Chondrocyte (in vitro differentiated cells): ENCODE measurements at regions not wholly inside any gene's neighbourhood (a gene's known extent, or its start where the extent isn't known, plus 50 kb on each side); places are given as distances from the start of the nearest gene placed in this dataset.

Experiments
- DNase-seq: peaks from one replicate; pipeline ENCODE4 v3.0.0; 2021; ENCODE audit warnings: mixed read lengths, low spot score
- H3K27ac Mint-ChIP-seq: one replicate; pipeline ENCODE4 v1.8.0; 2021; ENCODE audit warnings: mild to moderate bottlenecking, moderate library complexity, mixed read lengths; ENCODE audit not compliant: unreplicated experiment
- H3K27me3 Mint-ChIP-seq: 2 replicates; pipeline ENCODE4 v1.8.0; 2021; ENCODE audit warnings: low read depth, mixed read lengths
- H3K36me3 Mint-ChIP-seq: 2 replicates; pipeline ENCODE4 v1.8.0; 2021; ENCODE audit warnings: low read depth, mixed read lengths
- H3K4me1 Mint-ChIP-seq: 2 replicates; pipeline ENCODE4 v1.8.0; 2021; ENCODE audit warnings: low read depth, mild to moderate bottlenecking, mixed read lengths
- H3K4me3 Mint-ChIP-seq: one replicate; pipeline ENCODE4 v1.8.0; 2021; ENCODE audit warnings: mild to moderate bottlenecking, moderate library complexity, mixed read lengths; ENCODE audit not compliant: unreplicated experiment
- H3K9me3 Mint-ChIP-seq: 2 replicates; pipeline ENCODE4 v1.8.0; 2021; ENCODE audit warnings: low read depth, mixed read lengths
- CTCF ChIP-seq: fragments of 200-600 bp; sonication (generic); IDR thresholded peaks from 2 replicates; pipeline ENCODE4 v1.5.0; 2021; ENCODE audit warnings: antibody characterized with exemption, mild to moderate bottlenecking, moderate library complexity

- Mint-ChIP-seq H3K27ac (no peak overlapping the region), H3K27me3 (no peaks in the 10 kb centered on the region), H3K4me3 (no peak overlapping the region)
Observed at GRCh38 chr10:111875725-111876124, 307.8 kb downstream of the GPAM start.

GRCh38 chr10:111877258-111877657, 306.3 kb downstream of the GPAM start:
- no peaks in the 10 kb centered on the region for H3K27me3 Mint-ChIP-seq
- no peak overlapping the region for H3K4me3 Mint-ChIP-seq
- no peak for DNase-seq
- H3K4me1 Mint-ChIP-seq: no peaks in the 10 kb centered on the region
- H3K9me3 Mint-ChIP-seq: peaks cover 31% of the 10 kb centered on the region
- no peak overlapping the region for H3K27ac Mint-ChIP-seq
- TF ChIP-seq CTCF: no peak
- no peaks in the 10 kb centered on the region for H3K36me3 Mint-ChIP-seq

More at GRCh38 chr10:111875725-111876124, 307.8 kb downstream of the GPAM start:
- Mint-ChIP-seq H3K36me3 (no peaks in the 10 kb centered on the region), H3K9me3 (peaks cover 34% of the 10 kb centered on the region), H3K4me1 (no peaks in the 10 kb centered on the region)
- no peak for DNase-seq
- no peak for TF ChIP-seq CTCF

GRCh38 chr10:111879969-111880368, 303.6 kb downstream of the GPAM start:
- Mint-ChIP-seq H3K27ac (no peak overlapping the region), H3K9me3 (peaks cover 25% of the 10 kb centered on the region), H3K36me3 (no peaks in the 10 kb centered on the region), H3K4me3 (no peak overlapping the region), H3K27me3 (no peaks in the 10 kb centered on the region), H3K4me1 (no peaks in the 10 kb centered on the region)
- no peak for DNase-seq
- no peak for TF ChIP-seq CTCF

- Mint-ChIP-seq H3K4me3 (no peak overlapping the region), H3K36me3 (no peaks in the 10 kb centered on the region), H3K9me3 (peaks cover 18% of the 10 kb centered on the region), H3K27me3 (no peaks in the 10 kb centered on the region), H3K27ac (no peak overlapping the region), H3K4me1 (no peaks in the 10 kb centered on the region)
- DNase-seq: no peak
- no peak for TF ChIP-seq CTCF
Observed at GRCh38 chr10:111885046-111885445, 298.5 kb downstream of the GPAM start.

- H3K27me3 Mint-ChIP-seq: no peaks in the 10 kb centered on the region
- DNase-seq: no peak
- peaks cover 17% of the 10 kb centered on the region for H3K9me3 Mint-ChIP-seq
- no peaks in the 10 kb centered on the region for H3K36me3 Mint-ChIP-seq
- no peak for TF ChIP-seq CTCF
- no peaks in the 10 kb centered on the region for H3K4me1 Mint-ChIP-seq
- no peak overlapping the region for H3K27ac Mint-ChIP-seq
- no peak overlapping the region for H3K4me3 Mint-ChIP-seq
Observed at GRCh38 chr10:111885919-111886318, 297.6 kb downstream of the GPAM start.
